IPS-20b (cell line): ENCODE measurements at regions not wholly inside any gene's neighbourhood (a gene's known extent, or its start where the extent isn't known, plus 50 kb on each side); places are given as distances from the start of the nearest gene placed in this dataset.

ENCODE experiments used
- H3K27ac ChIP-seq: one replicate; pipeline ENCODE4 v1.5.1; 2013; ENCODE audit warnings: low read length
- H3K27me3 ChIP-seq: 2 replicates; pipeline ENCODE4 v1.6.1; 2013; ENCODE audit warnings: mild to moderate bottlenecking, low read length, inconsistent platforms; ENCODE audit not compliant: insufficient read depth
- H3K36me3 ChIP-seq: 2 replicates; pipeline ENCODE4 v1.6.1; 2013; ENCODE audit warnings: low read depth, mild to moderate bottlenecking, inconsistent platforms, low read length, moderate library complexity; ENCODE audit not compliant: insufficient read depth
- H3K4me1 ChIP-seq: 2 replicates; pipeline ENCODE4 v1.6.1; 2013; ENCODE audit warnings: mild to moderate bottlenecking, control low read depth, inconsistent platforms, low read length, moderate library complexity; ENCODE audit not compliant: insufficient read depth
- H3K4me3 ChIP-seq: 2 replicates; pipeline ENCODE4 v1.5.1; 2013; ENCODE audit warnings: mild to moderate bottlenecking, low read length, inconsistent platforms
- H3K9ac ChIP-seq: 2 replicates; pipeline ENCODE4 v1.6.1; 2013; ENCODE audit warnings: low read depth, mild to moderate bottlenecking, inconsistent platforms, low read length, moderate library complexity
- H3K9me3 ChIP-seq: 2 replicates; pipeline ENCODE4 v1.6.1; 2013; ENCODE audit warnings: mild to moderate bottlenecking, low read depth, low read length, inconsistent platforms; ENCODE audit not compliant: insufficient read depth

- Histone ChIP-seq H3K9ac (no peak overlapping the region), H3K36me3 (no peaks in the 10 kb centered on the region)
Measured at GRCh38 chr9:120109242-120109641, 470.7 kb downstream of the CDK5RAP2 start.

DNA sequence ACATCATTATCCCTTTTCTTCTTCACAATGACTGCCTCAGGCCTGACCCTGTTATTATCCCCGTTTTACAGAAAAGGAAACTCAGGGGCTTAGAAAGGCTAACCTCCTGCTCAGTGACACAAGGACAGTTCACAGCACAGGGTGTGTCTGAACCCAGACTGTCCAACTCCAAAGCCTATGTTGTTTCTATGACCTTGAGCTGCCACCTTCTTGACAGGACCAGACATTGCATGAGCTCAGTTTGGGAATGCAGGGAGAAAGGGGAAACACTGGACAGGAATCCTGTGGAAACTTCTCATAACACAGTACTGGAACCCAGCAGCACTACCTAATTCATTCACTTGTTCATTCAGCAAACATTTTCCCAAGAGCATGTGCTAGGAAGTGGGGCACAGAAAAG is 472.8 kb downstream of the CDK5RAP2 start:
- no peaks in the 10 kb centered on the region for H3K36me3 ChIP-seq
- H3K4me3 ChIP-seq = no peak overlapping the region
- H3K27me3 ChIP-seq = no peaks in the 10 kb centered on the region
- H3K27ac ChIP-seq = no peak overlapping the region
- no peaks in the 10 kb centered on the region for H3K9me3 ChIP-seq
- H3K9ac ChIP-seq = no peak overlapping the region
- no peaks in the 10 kb centered on the region for H3K4me1 ChIP-seq

More at GRCh38 chr9:120109242-120109641, 470.7 kb downstream of the CDK5RAP2 start:
- Histone ChIP-seq H3K27ac (no peak overlapping the region), H3K4me3 (no peak overlapping the region), H3K9me3 (no peaks in the 10 kb centered on the region), H3K27me3 (no peaks in the 10 kb centered on the region), H3K4me1 (no peaks in the 10 kb centered on the region)

- Histone ChIP-seq H3K9me3 (no peaks in the 10 kb centered on the region), H3K27me3 (no peaks in the 10 kb centered on the region), H3K36me3 (no peaks in the 10 kb centered on the region), H3K9ac (no peak overlapping the region), H3K4me3 (no peak overlapping the region), H3K27ac (no peak overlapping the region), H3K4me1 (no peaks in the 10 kb centered on the region)
Measured at GRCh38 chr9:120104771-120105170, 475.2 kb downstream of the CDK5RAP2 start.

DNA sequence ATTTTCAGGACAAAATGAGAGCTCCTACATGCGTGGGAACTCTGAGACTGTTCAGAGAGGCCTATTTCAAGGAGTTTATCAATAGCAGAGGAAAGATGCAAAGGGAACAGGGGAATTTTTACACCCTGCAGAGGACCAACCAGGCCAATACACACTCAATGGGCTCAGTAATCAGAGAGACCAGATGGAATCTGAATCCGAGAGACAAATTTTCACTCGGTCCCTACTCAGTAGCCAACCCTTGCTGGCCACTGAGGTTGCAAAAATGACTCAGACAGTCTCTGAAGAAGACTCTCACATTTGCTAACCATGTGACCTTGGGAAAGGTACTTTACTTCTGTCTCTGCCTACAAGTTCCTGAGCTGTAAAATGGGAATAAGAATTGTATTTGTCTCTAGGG is 479.4 kb downstream of the CDK5RAP2 start:
- Histone ChIP-seq H3K9me3 (no peaks in the 10 kb centered on the region), H3K27ac (no peak overlapping the region), H3K4me1 (no peaks in the 10 kb centered on the region; the same call in 1 of the 2 replicates), H3K36me3 (no peaks in the 10 kb centered on the region), H3K27me3 (no peaks in the 10 kb centered on the region), H3K4me3 (no peak overlapping the region), H3K9ac (no peak overlapping the region)

DNA sequence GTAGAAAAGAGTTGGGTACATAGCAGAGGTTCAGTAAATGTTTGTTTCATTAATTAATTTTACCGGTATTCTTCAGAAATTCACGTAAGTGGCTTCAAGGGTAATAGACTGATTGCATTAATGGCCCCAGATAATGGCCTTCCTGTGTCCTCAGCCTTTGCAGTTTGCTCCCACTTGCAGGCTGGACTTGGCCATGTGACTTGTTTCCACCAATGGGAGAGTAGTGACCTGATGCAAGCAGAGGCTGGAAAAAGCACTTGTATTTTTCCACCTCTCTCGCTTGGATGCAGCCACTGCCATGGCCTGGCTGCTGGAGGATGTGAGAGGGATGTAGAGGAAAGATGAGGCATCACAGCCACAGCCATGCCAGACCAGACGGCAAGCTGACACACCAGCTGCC is 480.9 kb downstream of the CDK5RAP2 start:
- no peaks in the 10 kb centered on the region for H3K9me3 ChIP-seq
- H3K27ac ChIP-seq = no peak overlapping the region
- no peaks in the 10 kb centered on the region for H3K27me3 ChIP-seq
- H3K4me1 ChIP-seq = peaks cover 2% of the 10 kb centered on the region; the same call in 1 of the 2 replicates
- no peak overlapping the region for H3K4me3 ChIP-seq
- no peak overlapping the region for H3K9ac ChIP-seq
- no peaks in the 10 kb centered on the region for H3K36me3 ChIP-seq

- Histone ChIP-seq H3K9me3 (no peaks in the 10 kb centered on the region), H3K27me3 (no peaks in the 10 kb centered on the region)
Measured at GRCh38 chr9:120098584-120098983, 481.4 kb downstream of the CDK5RAP2 start.

GRCh38 chr9:120091206-120091605 is 488.8 kb downstream of the CDK5RAP2 start:
- Histone ChIP-seq H3K4me3 (no peak overlapping the region), H3K36me3 (no peaks in the 10 kb centered on the region), H3K4me1 (peaks cover 6% of the 10 kb centered on the region; the same call in 1 of the 2 replicates), H3K9ac (no peak overlapping the region), H3K9me3 (0 out of 2 replicates have a peak, but pooled peaks cover under 1% of the 10 kb centered on the region), H3K27me3 (no peaks in the 10 kb centered on the region), H3K27ac (no peak overlapping the region)

More at GRCh38 chr9:120098584-120098983, 481.4 kb downstream of the CDK5RAP2 start:
- Histone ChIP-seq H3K36me3 (no peaks in the 10 kb centered on the region), H3K4me1 (peaks cover 2% of the 10 kb centered on the region; the same call in 1 of the 2 replicates), H3K27ac (no peak overlapping the region), H3K9ac (no peak overlapping the region), H3K4me3 (no peak overlapping the region)

GRCh38 chr9:120080849-120081248 is 499.1 kb downstream of the CDK5RAP2 start:
- Histone ChIP-seq H3K9me3 (peaks cover 9% of the 10 kb centered on the region), H3K4me1 (peaks cover 18% of the 10 kb centered on the region), H3K27ac (no peak overlapping the region), H3K27me3 (no peaks in the 10 kb centered on the region), H3K36me3 (no peaks in the 10 kb centered on the region), H3K9ac (no peak overlapping the region), H3K4me3 (no peak overlapping the region)

GRCh38 chr9:120078112-120078511 is 501.9 kb downstream of the CDK5RAP2 start:
- no peak overlapping the region for H3K9ac ChIP-seq
- no peak overlapping the region for H3K4me3 ChIP-seq
- H3K9me3 ChIP-seq = no peaks in the 10 kb centered on the region
- H3K4me1 ChIP-seq = peaks cover 14% of the 10 kb centered on the region
- no peaks in the 10 kb centered on the region for H3K36me3 ChIP-seq
- H3K27me3 ChIP-seq = no peaks in the 10 kb centered on the region
- no peak overlapping the region for H3K27ac ChIP-seq

- Histone ChIP-seq H3K9me3 (no peaks in the 10 kb centered on the region), H3K9ac (no peak overlapping the region), H3K27me3 (no peaks in the 10 kb centered on the region), H3K27ac (no peak overlapping the region), H3K4me3 (no peak overlapping the region), H3K36me3 (no peaks in the 10 kb centered on the region), H3K4me1 (no peaks in the 10 kb centered on the region)
Measured at GRCh38 chr9:120071760-120072159, 508.2 kb downstream of the CDK5RAP2 start.

DNA sequence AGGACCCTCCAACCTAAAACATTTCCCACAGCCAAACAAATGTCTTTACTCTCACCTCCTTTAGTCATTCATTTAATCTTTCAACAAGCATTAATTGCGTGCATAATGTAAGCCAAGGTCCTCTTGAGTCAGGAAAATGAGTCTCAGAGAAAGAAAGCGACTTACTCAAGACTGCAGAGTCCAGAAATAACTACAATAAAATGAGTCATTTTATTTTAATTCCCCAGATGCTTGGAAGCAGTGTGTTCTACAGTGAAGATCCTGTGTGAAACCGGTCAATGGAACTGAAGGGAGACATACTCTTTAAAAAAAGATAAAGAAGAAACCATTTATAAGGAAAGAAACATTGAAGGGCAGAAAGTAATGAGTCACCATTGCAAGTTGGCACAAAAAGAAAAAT is 513.7 kb downstream of the CDK5RAP2 start:
- no peak overlapping the region for H3K9ac ChIP-seq
- no peaks in the 10 kb centered on the region for H3K4me1 ChIP-seq
- H3K27me3 ChIP-seq = no peaks in the 10 kb centered on the region
- H3K9me3 ChIP-seq = no peaks in the 10 kb centered on the region
- H3K36me3 ChIP-seq = no peaks in the 10 kb centered on the region
- H3K27ac ChIP-seq = no peak overlapping the region
- no peak overlapping the region for H3K4me3 ChIP-seq

GRCh38 chr9:120065151-120065550 is 514.8 kb downstream of the CDK5RAP2 start:
- H3K4me1 ChIP-seq = no peaks in the 10 kb centered on the region
- H3K9me3 ChIP-seq = no peaks in the 10 kb centered on the region
- H3K36me3 ChIP-seq = no peaks in the 10 kb centered on the region
- no peak overlapping the region for H3K4me3 ChIP-seq
- no peaks in the 10 kb centered on the region for H3K27me3 ChIP-seq
- H3K9ac ChIP-seq = no peak overlapping the region
- no peak overlapping the region for H3K27ac ChIP-seq
